DND-41 (cell line): ENCODE measurements at regions not wholly inside any gene's neighbourhood (a gene's known extent, or its start where the extent isn't known, plus 50 kb on each side); places are given as distances from the start of the nearest gene placed in this dataset.

ENCODE experiments used
- ATAC-seq: fragments of 200-7000 bp; cut with Tn5 transposase; 3 replicates; pipeline ENCODE4 v1.9.1; 2021; ENCODE audit warnings: low read depth; ENCODE audit not compliant: insufficient read depth
- DNase-seq: peaks from one replicate; pipeline ENCODE4 v3.0.0-alpha.2; 2020
- H2AFZ ChIP-seq: 2 replicates; pipeline ENCODE4 v1.6.0; 2012; ENCODE audit warnings: low read depth, low read length
- H3K27ac ChIP-seq: 2 replicates; pipeline ENCODE4 v1.5.1; 2012; ENCODE audit warnings: low read length, inconsistent platforms
- H3K27me3 ChIP-seq: fragments of 200-600 bp; sonication (generic); 2 replicates; pipeline ENCODE4 v1.6.0; 2012; ENCODE audit warnings: low read length, mild to moderate bottlenecking, inconsistent platforms; ENCODE audit not compliant: insufficient read depth, poor library complexity
- H3K36me3 ChIP-seq: 2 replicates; pipeline ENCODE4 v1.5.1; 2012; ENCODE audit warnings: low read length, inconsistent platforms; ENCODE audit not compliant: insufficient read depth
- H3K4me1 ChIP-seq: 2 replicates; pipeline ENCODE4 v1.5.1; 2012; ENCODE audit warnings: mild to moderate bottlenecking, low read length; ENCODE audit not compliant: insufficient read depth
- H3K4me2 ChIP-seq: 2 replicates; pipeline ENCODE4 v1.6.0; 2012; ENCODE audit warnings: mild to moderate bottlenecking, moderate library complexity, low read length, inconsistent platforms; ENCODE audit not compliant: insufficient read depth
- H3K4me3 ChIP-seq, 2 experiments: fragments of 200-600 bp in 1 of 2; shearing (Covaris generic) in 1 of 2; 2 replicates each; pipeline ENCODE4 v1.5.1; 2012 to 2016; ENCODE audit warnings: inconsistent platforms in 2 of 2, low read length in 2 of 2, mild to moderate bottlenecking in 2 of 2, low read depth in 1 of 2, moderate library complexity in 1 of 2
- H3K79me2 ChIP-seq: 2 replicates; pipeline ENCODE4 v1.6.0; 2012; ENCODE audit warnings: low read length, inconsistent platforms; ENCODE audit not compliant: insufficient read depth
- H3K9ac ChIP-seq: 2 replicates; pipeline ENCODE4 v1.6.0; 2012; ENCODE audit warnings: low read depth, mild to moderate bottlenecking, inconsistent platforms, low read length, moderate library complexity
- H3K9me3 ChIP-seq: 2 replicates; pipeline ENCODE4 v1.5.1; 2012; ENCODE audit warnings: low read length, moderate library complexity, mild to moderate bottlenecking, inconsistent platforms; ENCODE audit not compliant: insufficient read depth, severe bottlenecking
- H4K20me1 ChIP-seq: 2 replicates; pipeline ENCODE4 v1.6.0; 2012; ENCODE audit warnings: low read length; ENCODE audit not compliant: insufficient read depth
- EZH2 ChIP-seq: IDR thresholded peaks from 3 replicates; pipeline ENCODE4 v1.6.1; 2012; ENCODE audit warnings: borderline replicate concordance, low read depth, mild to moderate bottlenecking, moderate library complexity, low read length, inconsistent platforms; ENCODE audit not compliant: severe bottlenecking
- TF ChIP-seq, protein P1 (sequence below): IDR thresholded peaks from 2 replicates; pipeline ENCODE4 v1.5.1; 2012; ENCODE audit warnings: borderline replicate concordance, low read length, moderate library complexity, mild to moderate bottlenecking; ENCODE audit not compliant: poor library complexity, severe bottlenecking; ENCODE audit errors: extremely low read depth

DNA sequence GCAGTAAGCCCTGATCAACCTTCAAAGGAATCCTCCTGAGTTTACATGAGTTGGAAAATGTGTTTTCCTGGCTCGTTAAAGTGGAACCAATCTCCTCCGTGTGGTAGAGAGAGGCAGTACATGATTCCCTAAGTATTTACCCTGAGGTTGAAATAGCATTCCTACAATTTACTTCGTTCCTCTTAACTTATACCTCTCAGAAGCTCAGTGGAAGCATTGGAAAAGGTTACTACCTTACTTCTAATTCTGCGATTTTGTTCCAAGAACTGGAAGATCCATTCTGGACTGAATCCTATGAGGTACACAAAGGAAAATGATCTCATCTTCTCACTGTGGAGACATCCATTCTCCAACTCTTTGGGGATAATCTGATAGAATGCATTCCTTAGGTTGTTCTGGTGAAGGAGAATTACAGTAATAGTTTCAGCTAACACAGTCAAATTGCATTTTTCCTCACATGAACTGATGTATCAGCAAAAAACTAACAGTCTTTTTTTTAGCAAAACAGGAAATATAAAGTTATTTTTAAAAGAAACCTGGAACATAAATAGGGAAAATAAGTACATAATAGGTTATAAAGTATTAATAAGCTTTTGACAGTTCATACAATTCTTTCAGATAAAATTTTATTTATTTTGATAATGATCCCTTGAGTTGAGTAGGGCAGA is 475.6 kb downstream of the PDZRN4 start:
- Histone ChIP-seq H3K9ac (no peak overlapping the region), H3K9me3 (no peaks in the 10 kb centered on the region), H4K20me1 (no peaks in the 10 kb centered on the region), H3K4me2 (no peak overlapping the region), H3K4me1 (no peaks in the 10 kb centered on the region), H3K27me3 (no peaks in the 10 kb centered on the region), H2AFZ (no peak overlapping the region), H3K4me3 (no peak overlapping the region), H3K79me2 (no peaks in the 10 kb centered on the region), H3K27ac (no peak overlapping the region), H3K36me3 (no peaks in the 10 kb centered on the region)
- no peak for DNase-seq
- no peak for ATAC-seq
- TF ChIP-seq EZH2, result no peak
- TF ChIP-seq, protein P1, sequence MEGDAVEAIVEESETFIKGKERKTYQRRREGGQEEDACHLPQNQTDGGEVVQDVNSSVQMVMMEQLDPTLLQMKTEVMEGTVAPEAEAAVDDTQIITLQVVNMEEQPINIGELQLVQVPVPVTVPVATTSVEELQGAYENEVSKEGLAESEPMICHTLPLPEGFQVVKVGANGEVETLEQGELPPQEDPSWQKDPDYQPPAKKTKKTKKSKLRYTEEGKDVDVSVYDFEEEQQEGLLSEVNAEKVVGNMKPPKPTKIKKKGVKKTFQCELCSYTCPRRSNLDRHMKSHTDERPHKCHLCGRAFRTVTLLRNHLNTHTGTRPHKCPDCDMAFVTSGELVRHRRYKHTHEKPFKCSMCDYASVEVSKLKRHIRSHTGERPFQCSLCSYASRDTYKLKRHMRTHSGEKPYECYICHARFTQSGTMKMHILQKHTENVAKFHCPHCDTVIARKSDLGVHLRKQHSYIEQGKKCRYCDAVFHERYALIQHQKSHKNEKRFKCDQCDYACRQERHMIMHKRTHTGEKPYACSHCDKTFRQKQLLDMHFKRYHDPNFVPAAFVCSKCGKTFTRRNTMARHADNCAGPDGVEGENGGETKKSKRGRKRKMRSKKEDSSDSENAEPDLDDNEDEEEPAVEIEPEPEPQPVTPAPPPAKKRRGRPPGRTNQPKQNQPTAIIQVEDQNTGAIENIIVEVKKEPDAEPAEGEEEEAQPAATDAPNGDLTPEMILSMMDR, result peak; percentile 19

DNA sequence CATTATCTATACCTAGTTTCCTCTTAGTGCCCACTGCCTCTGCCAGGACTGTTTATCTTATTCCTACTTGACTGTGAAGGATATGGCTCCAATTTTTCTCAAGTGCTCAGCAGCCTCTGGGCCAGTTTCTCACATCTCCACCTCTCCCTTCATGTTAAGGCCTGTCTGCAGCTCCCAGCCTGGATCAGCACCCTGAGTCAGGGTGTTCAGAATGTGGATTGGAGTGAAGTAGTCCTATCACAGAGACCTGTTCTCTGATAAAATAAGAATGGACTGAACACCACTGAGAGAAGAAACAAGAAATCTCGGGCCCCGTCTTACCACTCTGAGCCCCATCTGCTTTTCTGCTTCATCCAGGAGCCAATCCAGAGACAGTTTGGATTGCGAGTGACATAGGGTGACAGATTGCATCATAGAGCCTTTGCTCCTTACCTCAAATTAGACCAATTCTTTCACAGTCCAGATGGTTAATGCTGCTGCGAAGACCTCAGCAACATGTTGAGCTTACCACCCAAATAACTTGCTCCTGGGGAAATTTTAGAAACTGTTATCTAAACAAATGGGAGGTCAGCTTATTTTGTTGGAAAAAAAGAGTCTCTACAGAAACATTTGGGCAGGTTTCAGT is 473.1 kb downstream of the PDZRN4 start:
- no peak overlapping the region for H2AFZ ChIP-seq
- H3K36me3 ChIP-seq, result no peaks in the 10 kb centered on the region

DNA sequence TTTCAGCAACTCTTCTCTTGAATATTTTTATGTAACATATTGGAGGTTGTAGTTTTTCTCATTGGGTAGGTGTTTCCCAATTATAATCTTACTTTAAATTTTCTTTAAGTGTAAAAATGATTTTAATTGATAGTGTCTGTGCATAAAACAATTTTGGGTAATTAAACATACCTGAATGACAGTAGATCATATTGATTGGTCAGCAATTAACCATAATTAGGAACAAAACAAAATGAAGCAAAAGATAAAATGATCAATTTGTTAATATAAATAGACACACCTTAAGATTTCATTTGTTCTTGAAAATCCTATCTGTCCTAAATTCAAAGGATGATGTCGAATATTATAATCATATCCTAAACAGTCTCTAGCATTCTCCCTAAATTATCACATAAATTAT is 468.3 kb downstream of the PDZRN4 start:
- ATAC-seq (no peak), DNase-seq (no peak)
- Histone ChIP-seq H3K4me2 (no peak overlapping the region), H3K9ac (no peak overlapping the region), H3K79me2 (no peaks in the 10 kb centered on the region), H4K20me1 (no peaks in the 10 kb centered on the region), H3K36me3 (no peaks in the 10 kb centered on the region), H2AFZ (no peak overlapping the region), H3K27me3 (no peaks in the 10 kb centered on the region), H3K9me3 (no peaks in the 10 kb centered on the region), H3K4me1 (no peaks in the 10 kb centered on the region), H3K4me3 (no peak overlapping the region), H3K27ac (no peak overlapping the region)
- TF ChIP-seq EZH2, result no peak
- TF ChIP-seq, protein P1, result no peak

More for the DNA sequence above, 473.1 kb downstream of the PDZRN4 start:
- Histone ChIP-seq H3K4me2 (no peak overlapping the region), H3K4me3 (no peak overlapping the region), H3K79me2 (no peaks in the 10 kb centered on the region), H3K4me1 (no peaks in the 10 kb centered on the region), H3K9me3 (no peaks in the 10 kb centered on the region), H3K27ac (no peak overlapping the region), H3K9ac (no peak overlapping the region), H3K27me3 (no peaks in the 10 kb centered on the region), H4K20me1 (no peaks in the 10 kb centered on the region)
- DNase-seq (no peak), ATAC-seq (no peak)
- TF ChIP-seq, protein P1, result no peak
- no peak for TF ChIP-seq EZH2
